Astrocyte of the spinal cord (primary cell): ENCODE measurements at regions not wholly inside any gene's neighbourhood (a gene's known extent, or its start where the extent isn't known, plus 50 kb on each side); places are given as distances from the start of the nearest gene placed in this dataset.
"Not testable (repeated sequence)": the region's sequence is repeated elsewhere in the genome, so short reads cannot be mapped to it uniquely, and the experiment has no call there.

Experiments
- DNase-seq: peaks from one replicate; pipeline ENCODE4 v3.0.0; 2011; ENCODE audit warnings: low read depth, low spot score
- H3K4me3 ChIP-seq: 2 replicates; pipeline ENCODE4 v1.5.1; 2011; ENCODE audit warnings: low read depth, mild to moderate bottlenecking, low read length, moderate library complexity
- in situ Hi-C: cut with HindIII; loops from 2 replicates; pipeline ENCODE4 v1.10.0; 2017; ENCODE audit warnings: low sequenced_read_pairs
- TF ChIP-seq, protein P1 (sequence below): IDR thresholded peaks from 2 replicates; pipeline ENCODE4 v1.5.1; 2012; ENCODE audit warnings: low read depth, mild to moderate bottlenecking, low read length, inconsistent platforms

DNA sequence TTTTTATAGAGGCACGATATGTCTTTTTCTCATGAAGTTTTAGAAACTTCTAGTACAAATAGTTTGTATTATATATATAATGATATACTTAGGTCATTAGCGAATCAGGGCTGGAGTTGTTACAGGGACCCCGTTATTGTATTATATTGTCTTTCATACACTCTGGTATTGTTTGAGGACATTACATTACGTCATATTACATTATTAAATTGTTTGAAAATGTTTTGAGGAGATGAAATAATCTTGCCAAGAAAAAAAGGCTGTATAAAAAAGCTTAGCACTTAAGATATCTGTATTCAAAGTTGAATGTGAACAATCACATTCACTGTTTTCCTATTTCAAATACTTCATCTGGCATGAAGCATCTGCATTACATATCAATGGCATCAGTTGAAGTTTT is 239.6 kb upstream of the ASCC3 start:
- DNase-seq: no peak
- TF ChIP-seq, protein P1, sequence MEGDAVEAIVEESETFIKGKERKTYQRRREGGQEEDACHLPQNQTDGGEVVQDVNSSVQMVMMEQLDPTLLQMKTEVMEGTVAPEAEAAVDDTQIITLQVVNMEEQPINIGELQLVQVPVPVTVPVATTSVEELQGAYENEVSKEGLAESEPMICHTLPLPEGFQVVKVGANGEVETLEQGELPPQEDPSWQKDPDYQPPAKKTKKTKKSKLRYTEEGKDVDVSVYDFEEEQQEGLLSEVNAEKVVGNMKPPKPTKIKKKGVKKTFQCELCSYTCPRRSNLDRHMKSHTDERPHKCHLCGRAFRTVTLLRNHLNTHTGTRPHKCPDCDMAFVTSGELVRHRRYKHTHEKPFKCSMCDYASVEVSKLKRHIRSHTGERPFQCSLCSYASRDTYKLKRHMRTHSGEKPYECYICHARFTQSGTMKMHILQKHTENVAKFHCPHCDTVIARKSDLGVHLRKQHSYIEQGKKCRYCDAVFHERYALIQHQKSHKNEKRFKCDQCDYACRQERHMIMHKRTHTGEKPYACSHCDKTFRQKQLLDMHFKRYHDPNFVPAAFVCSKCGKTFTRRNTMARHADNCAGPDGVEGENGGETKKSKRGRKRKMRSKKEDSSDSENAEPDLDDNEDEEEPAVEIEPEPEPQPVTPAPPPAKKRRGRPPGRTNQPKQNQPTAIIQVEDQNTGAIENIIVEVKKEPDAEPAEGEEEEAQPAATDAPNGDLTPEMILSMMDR: no peak
- in situ Hi-C loops: no loop called here
- no peak overlapping the region for H3K4me3 ChIP-seq

DNA sequence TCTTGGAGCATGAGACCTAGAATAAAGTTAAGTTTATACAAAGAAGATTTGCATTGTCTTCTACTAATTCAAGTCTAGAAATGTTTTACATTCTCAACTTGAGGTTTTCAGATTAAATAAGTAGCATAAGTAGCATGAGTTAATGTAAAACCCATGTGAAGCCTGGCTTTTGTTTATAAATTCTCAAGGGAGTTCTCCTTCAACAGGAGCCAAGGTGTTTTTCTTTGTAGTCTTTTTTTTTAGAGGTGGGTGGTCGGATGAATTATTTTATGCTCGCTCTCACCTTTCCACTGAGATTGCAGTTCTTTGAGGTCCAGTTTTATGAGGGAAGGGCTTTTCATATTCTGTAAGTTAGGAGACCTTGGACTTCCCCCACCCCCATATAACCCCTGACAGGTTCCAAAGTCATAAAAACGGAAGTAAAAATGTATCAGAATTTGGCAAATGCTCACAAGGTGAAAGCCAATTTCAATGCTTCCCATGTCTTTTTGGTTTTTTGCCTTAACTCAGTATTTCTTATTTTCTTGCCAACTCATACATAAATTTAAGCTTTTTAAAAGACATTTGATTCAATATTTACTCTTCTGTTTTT is 244.3 kb upstream of the ASCC3 start:
- DNase-seq: no peak
- TF ChIP-seq, protein P1: no peak
- H3K4me3 ChIP-seq: no peak overlapping the region
- in situ Hi-C loops: no loop called here

DNA sequence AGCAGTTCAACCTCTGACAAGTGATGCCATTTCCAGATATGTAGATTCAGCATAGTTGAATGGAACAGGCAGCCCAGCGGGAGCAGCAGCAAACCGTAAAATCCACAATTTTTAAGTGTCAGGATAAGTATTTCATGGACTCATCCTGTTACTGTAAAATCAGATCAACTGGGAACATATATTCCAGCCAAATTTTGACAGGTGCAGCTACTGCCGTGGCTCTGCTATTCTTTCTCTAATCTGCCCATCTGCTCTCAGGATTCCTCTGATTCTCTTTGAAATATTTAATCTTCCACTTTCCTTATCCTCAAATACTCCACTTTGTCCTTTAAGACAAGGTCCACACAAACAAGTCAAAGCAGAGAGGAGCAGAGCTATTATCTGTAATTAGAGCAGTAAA is 245.4 kb upstream of the ASCC3 start:
- TF ChIP-seq, protein P1: no peak
- in situ Hi-C loops: no loop called here
- H3K4me3 ChIP-seq: no peak overlapping the region
- no peak for DNase-seq

DNA sequence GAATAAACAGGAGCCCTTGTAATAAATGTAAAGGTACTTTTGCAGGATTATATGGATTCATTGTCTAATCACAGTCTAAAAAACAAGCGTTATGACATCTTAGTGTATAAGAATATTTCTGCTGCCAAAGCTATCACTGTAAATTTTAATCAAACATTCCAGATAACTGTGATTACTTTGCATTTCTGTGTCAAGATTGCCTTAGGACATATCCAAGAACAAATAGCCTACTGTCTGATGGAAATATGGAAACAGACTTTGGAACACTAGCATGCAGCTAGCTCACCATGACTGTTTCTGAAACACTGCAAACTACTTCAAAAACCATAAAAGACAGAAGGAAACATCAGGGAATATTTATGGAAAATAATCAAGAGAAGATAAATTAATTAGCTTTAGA is 248.7 kb upstream of the ASCC3 start:
- DNase-seq: no peak
- TF ChIP-seq, protein P1: no peak
- H3K4me3 ChIP-seq: no peak overlapping the region
- in situ Hi-C loops: no loop called here

DNA sequence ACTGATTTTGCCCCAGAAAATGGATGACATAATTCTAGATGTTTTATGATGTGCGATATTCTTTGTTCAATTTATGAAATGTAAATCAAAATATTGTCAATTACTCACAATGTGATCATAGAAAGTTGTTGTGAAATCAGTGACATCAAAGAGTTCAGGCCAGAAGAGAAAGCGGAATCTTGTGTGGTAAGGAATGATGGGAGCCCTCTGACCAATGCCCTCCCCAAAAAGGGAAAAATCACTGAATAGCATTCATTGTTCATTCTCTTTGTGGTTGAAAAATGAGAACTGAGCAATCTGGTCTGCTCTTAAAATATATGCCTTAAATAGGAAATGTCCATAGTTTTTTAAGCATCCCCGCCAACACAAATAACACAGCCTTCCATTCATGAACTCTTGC is 247.1 kb upstream of the GRIK2 start:
- in situ Hi-C loops: no loop called here
- no peak overlapping the region for H3K4me3 ChIP-seq
- peak; percentile 70 for DNase-seq
- TF ChIP-seq, protein P1: no peak

DNA sequence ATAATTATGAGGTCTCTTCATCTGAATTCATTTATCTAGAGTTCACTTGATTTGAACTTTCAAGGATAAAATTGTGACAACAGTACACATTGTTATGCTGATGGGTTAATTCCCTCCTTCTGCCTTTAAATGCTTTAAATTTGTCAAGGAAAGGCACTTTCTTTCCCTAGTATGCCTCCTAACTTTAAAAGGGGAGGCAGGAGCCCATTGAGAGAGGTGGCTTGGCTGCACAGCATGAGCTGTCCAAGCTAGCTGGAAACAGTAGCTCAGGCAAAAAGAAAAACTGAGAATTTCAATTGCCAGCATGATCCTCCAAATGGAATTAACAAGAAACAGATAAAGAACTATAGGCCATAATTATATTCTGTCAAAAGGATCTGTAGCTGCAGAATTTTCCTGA is 243.3 kb upstream of the GRIK2 start:
- in situ Hi-C loops: no loop called here
- H3K4me3 ChIP-seq: no peak overlapping the region
- TF ChIP-seq, protein P1: no peak
- no peak for DNase-seq

DNA sequence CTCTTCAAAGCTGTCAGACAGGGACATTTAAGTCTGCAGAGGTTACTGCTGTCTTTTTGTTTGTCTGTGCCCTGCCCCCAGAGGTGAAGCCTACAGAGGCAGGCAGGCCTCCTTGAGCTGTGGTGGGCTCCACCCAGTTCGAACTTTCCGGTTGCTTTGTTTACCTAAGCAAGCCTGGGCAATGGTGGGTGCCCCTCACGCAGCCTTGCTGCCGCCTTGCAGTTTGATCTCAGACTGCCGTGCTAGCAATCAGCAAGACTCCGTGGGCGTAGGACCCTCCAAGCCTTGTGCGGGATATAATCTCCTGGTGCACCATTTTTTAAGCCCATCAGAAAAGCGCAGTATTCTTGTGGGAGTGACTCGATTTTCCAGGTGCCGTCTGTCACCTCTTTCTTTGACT is 235.9 kb upstream of the GRIK2 start:
- H3K4me3 ChIP-seq, in situ Hi-C loops, DNase-seq: not testable (repeated sequence)
